Femur (tissue), 1 donor: ENCODE measurements at regions not wholly inside any gene's neighbourhood (a gene's known extent, or its start where the extent isn't known, plus 50 kb on each side); places are given as distances from the start of the nearest gene placed in this dataset.
A peak's percentile ranks its signal among the peaks of the same experiment; 100 is the strongest.
"Not testable (repeated sequence)": the region's sequence is repeated elsewhere in the genome, so short reads cannot be mapped to it uniquely, and the experiment has no call there.

Experiments
- DNase-seq: peaks from one replicate; pipeline ENCODE4 v3.0.0-alpha.2; 2017

- DNase-seq = no peak
These were observed 221.5 kb upstream of the CAND1 start for GRCh38 chr12:67047634-67048033.

- no peak for DNase-seq
These were observed 220.8 kb upstream of the CAND1 start for GRCh38 chr12:67048371-67048770.

DNA sequence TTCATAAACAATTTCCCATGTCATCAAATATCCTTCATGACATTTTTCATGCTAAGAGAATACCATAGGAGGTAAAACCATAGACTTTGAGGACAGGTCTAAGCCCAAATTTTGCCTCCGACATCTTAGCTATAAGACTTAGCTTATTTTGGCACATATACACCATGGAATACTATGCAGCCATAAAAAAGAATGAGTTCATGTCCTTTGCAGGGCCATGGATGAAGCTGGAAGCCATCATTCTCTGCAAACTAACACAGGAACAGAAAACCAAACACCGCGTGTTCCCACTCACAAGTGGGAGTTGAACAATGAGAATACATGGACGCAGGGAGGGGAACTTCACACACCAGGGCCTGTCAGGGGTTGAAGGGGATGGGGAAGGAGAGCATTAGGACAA, 220.0 kb upstream of the CAND1 start:
- DNase-seq = not testable (repeated sequence)

DNA sequence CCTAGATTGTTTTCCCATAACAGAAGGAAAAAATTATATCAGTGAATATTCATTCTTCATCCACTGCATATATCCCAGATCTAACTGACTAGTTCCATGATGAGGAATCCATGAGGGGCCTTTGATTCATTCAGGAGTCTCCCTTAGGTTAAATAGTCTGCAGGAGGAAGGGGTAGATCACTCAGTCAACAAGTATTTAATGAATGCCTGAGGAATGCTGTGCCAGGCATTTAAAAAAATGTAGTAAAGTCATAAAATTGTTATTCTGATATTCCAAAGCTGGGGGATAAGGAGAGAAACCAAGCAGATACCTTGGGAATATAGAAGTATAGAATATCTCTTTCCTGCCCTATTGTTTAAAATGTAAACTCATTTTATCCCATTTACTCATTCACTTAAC, 216.2 kb upstream of the CAND1 start:
- DNase-seq = no peak

DNA sequence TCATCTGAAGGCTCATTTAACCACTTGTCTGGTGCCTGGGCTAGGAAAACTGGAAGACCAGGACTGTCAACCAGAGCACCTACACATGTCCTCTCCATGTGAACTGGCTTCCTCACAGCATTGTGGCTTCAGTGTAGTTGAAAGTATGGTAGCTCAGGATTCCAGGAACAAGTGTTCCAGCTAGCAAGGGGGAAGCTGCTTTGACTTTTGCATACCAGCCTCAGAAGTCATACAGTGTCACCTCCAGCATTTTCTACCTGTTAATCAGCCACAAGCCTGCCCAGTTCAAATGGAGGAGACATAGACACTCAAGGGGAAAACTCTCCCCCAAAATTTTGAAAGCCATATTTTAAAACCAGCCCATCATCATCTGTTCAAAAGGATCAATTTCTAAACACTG, 212.8 kb upstream of the CAND1 start:
- no peak for DNase-seq

GRCh38 chr12:67057072-67057471, 212.1 kb upstream of the CAND1 start:
- DNase-seq = no peak

- no peak for DNase-seq
These were observed 207.0 kb upstream of the CAND1 start for GRCh38 chr12:67062193-67062592.

- DNase-seq = no peak
These were observed 201.5 kb upstream of the CAND1 start for GRCh38 chr12:67067453-67068203.

- no peak for DNase-seq
These were observed 200.9 kb upstream of the CAND1 start for GRCh38 chr12:67068204-67068731.

- DNase-seq = peak; percentile 51
These were observed 200.3 kb upstream of the CAND1 start for GRCh38 chr12:67068761-67069450.

DNA sequence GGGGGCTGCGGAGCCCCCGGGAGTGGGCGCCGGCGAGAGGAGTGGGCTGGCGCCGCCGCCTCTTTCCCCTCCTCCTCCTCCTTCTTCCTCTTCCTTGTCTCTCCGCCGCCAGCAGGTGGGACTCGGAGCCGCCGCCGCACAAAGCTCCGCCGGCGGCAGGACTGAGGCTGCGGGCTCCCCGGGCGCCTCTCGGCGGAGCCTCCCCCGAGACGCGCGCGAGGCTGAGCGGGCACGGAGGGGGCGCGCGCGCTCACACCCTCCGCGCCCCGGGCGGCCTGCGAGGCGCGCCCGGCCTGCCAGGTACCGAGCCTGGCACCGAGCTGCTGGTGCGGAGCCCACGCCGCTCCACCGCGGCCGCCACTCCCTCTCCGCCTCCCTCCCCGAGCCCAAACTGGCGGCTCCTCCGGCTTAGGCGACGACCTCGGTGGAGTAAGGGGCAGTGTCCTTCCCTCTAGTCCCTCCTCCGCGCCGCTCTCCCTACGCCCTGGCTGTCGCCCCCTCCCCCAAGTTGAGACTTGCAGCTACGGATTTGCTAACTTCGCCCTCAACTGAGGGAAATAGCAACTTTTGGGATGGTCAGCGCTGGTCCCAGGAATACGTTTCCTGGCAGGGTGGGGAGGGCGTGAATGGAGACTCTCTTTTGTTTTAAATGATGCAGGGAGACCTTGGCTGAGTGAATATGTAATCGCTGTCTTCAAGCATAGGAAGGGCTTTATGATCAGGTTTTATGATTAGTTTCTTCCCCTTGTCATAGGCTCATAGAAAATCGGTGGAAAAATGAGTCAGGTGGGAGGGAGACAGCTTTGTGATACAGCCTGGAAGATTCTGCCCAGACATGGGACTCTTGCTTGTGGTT, 199.5 kb upstream of the CAND1 start:
- peak; percentile 43 for DNase-seq

GRCh38 chr12:67070307-67070600, 198.9 kb upstream of the CAND1 start:
- peak; percentile 23 for DNase-seq

DNA sequence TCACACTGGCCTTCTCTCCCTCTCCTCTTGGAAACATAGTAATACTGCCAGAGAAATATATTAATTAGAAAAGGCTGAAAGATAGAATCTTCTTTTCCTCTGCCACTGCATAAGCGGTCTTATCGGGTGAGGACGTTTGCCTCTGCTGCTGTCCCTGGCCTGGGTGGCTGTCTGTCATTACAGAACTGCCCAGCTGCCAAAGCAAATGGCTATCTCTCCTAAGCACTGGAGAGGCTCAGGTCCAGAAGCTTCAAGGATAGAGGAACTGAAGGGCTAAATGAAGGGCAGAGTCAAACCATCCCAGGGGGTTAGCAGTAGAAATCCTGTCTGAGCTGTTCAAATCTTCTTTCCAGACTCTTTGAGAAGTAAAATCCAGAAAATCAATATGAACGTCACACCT, 198.6 kb upstream of the CAND1 start:
- DNase-seq = no peak

- DNase-seq = not testable (repeated sequence)
These were observed 196.9 kb upstream of the CAND1 start for GRCh38 chr12:67072281-67072680.

DNA sequence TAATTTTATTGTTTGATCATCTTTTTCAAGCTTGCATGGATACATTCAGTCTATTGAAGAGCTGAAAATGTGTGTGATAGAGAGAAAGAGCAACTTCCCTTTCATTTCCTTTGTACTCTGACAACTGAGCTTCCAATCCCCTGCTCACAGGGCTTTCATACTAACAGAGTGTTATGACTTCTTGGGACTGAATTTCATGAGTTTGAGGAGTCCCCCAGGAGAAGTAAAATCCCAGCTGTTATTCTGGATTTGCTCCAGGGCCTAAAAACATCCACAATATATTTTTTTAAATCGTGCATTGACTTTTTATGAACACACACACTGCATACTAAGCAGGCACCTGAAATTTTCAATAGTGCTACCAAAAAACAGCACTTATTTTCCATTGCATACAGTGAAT, 195.8 kb upstream of the CAND1 start:
- no peak for DNase-seq

- no peak for DNase-seq
These were observed 195.1 kb upstream of the CAND1 start for GRCh38 chr12:67074072-67074471.

GRCh38 chr12:67077617-67078016, 191.5 kb upstream of the CAND1 start:
- DNase-seq = no peak

DNA sequence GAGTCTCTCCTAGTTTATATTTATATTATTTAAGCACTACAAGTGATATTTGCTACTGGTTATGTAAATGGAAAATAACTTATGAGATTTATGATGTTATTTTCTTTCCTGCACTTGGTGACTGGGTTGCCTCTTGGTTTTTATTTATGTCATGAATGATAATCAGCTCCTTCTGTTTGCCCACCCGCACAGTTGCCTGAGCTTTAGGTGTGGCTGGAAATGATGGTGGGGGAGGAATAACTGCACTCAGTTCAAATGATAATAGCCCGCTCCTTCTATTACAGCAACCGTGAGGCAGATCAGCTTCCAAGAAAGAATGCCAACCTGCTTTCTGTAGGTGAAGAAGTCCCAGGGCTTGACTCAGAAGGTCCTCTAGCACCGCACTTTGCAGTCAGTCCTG, 190.2 kb upstream of the CAND1 start:
- no peak for DNase-seq

DNA sequence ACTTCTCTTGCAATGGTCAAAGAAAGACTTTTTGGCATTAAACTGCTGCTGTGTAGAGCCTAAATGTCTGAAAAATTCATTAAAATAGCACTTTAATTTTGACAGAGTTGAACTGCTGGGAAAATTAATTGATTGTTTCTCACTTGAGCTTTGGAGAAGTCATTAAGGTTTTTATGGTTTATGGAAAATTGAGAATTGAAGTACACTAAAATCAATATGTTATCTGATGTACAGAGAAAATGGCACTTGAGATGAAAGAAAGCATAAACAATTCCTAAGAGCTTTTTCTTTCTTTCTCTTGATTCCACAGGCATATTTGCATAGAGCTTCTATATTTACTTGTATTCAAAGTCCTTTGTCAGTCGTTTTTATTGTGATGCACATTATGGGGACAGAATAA, 188.5 kb upstream of the CAND1 start:
- DNase-seq = no peak

DNA sequence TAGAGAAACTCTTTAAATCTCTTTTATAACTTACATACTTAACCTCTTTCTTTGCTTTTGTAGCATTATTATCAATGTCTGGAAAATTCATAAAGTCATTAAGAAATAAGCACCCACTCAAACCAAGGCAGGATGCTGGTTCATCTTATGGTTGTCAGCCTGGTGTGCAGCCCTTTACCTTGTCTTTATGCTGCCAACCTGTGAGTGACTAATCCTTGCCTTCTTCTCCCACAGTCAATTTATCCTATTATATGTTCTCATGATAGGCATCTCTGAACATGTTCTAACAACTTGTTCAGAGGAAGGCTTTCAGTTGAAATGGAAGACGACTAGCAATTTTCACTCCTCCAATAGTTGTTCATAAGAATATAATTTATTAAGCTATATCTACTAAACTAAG, 186.9 kb upstream of the CAND1 start:
- DNase-seq = no peak

- no peak for DNase-seq
These were observed 183.5 kb upstream of the CAND1 start for GRCh38 chr12:67085699-67086098.

DNA sequence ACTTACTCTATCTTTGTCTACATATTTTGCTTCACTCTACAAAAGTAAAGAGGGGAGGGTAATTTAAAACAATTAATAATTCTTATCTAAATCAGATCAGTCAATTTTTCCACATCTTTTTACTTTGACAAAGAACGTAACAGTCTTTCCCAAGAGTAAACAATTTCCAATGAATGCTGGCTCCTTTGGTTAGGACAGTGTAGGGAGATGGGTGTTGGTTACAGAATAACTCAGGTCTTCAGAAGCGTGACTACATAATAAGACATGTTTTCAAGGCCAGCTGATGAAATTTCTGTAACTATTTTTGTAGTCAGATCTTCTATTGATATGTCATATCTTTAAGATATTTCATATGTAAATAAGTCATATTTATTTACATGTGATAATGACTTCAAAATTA, 183.0 kb upstream of the CAND1 start:
- DNase-seq = no peak

DNA sequence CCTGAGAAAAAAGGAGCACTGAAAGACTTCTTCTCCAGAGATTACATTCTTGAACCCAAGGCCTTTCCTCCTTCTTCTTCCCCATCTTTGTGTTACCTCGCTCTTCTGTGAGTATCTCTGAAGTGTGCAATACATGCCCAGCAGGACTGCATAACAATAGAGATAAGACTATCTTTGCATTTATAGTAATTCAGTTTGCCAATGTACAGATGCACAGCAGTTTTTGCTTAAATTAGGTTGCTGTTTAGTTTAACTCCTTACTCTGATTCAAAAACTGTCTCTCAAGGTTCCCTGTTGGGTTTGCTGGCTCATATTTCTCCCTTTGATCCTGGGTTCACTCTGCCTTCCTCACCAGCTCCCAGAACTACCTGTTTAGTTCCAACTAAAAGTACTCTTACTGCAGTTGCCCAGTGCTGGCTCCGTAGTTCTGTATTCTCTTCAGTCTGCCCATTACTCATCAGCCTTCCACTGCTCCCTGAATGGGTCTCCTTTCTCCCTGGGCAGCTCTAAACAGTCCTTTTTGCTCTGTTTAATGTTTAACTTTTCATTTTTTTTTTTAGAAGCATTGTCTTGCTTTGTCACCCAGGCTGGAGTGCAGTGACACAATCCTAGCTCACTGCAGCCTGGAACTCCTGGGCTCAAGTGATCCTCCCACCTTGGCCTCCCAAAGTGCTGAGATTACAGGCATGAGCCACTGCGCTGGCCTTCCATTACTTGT, 180.6 kb upstream of the CAND1 start:
- no peak for DNase-seq
